Neuronal stem cell (in vitro differentiated cells): ENCODE measurements at regions not wholly inside any gene's neighbourhood (a gene's known extent, or its start where the extent isn't known, plus 50 kb on each side); places are given as distances from the start of the nearest gene placed in this dataset.

Source experiments
- DNase-seq: peaks from one replicate; pipeline ENCODE4 v3.0.0-alpha.2; 2013; ENCODE audit warnings: low spot score
- H2AFZ ChIP-seq: one replicate; pipeline ENCODE4 v1.6.1; 2013; ENCODE audit warnings: mild to moderate bottlenecking, low read length, inconsistent platforms
- H2AK5ac ChIP-seq: 2 replicates; pipeline ENCODE4 v1.6.1; 2013; ENCODE audit warnings: low read depth, mild to moderate bottlenecking, inconsistent platforms, low read length, moderate library complexity, mixed read lengths
- H2BK120ac ChIP-seq: 2 replicates; pipeline ENCODE4 v1.6.1; 2013; ENCODE audit warnings: low read depth, mild to moderate bottlenecking, inconsistent platforms, low read length, moderate library complexity, mixed read lengths
- H2BK12ac ChIP-seq: one replicate; pipeline ENCODE4 v1.6.1; 2013; ENCODE audit warnings: low read length, inconsistent platforms
- H2BK15ac ChIP-seq: 2 replicates; pipeline ENCODE4 v1.6.1; 2013; ENCODE audit warnings: mild to moderate bottlenecking, low read length, inconsistent platforms, mixed read lengths
- H2BK5ac ChIP-seq: one replicate; pipeline ENCODE4 v1.6.1; 2013; ENCODE audit warnings: inconsistent platforms, mild to moderate bottlenecking, low read length, moderate library complexity
- H3K14ac ChIP-seq: one replicate; pipeline ENCODE4 v1.6.1; 2013; ENCODE audit warnings: low read length, inconsistent platforms
- H3K18ac ChIP-seq: 2 replicates; pipeline ENCODE4 v1.6.1; 2013; ENCODE audit warnings: low read length, inconsistent platforms
- H3K23ac ChIP-seq: 2 replicates; pipeline ENCODE4 v1.6.1; 2013; ENCODE audit warnings: low read depth, mild to moderate bottlenecking, mixed read lengths, low read length, inconsistent platforms; ENCODE audit not compliant: poor library complexity
- H3K27ac ChIP-seq: replicated peaks from 3 replicates; pipeline ENCODE4 v1.5.1; 2013; ENCODE audit warnings: low read length, inconsistent platforms
- H3K27me3 ChIP-seq, 3 experiments: 2 replicates each; pipeline ENCODE4 v1.6.1; 2013; ENCODE audit warnings: low read length in 3 of 3, mild to moderate bottlenecking in 2 of 3, inconsistent platforms in 1 of 3, low read depth in 1 of 3, mixed read lengths in 1 of 3, moderate library complexity in 1 of 3; ENCODE audit not compliant: control insufficient read depth in 3 of 3, insufficient read depth in 3 of 3
- H3K36me3 ChIP-seq, 2 donors: replicated peaks in 1 of 2; 2 replicates each; pipeline ENCODE4 v1.6.1; 2013; ENCODE audit warnings: low read length in 2 of 2; ENCODE audit not compliant: control insufficient read depth in 2 of 2, insufficient read depth in 2 of 2
- H3K4ac ChIP-seq: 2 replicates; pipeline ENCODE4 v1.6.1; 2013; ENCODE audit warnings: inconsistent platforms, mild to moderate bottlenecking, low read length, moderate library complexity
- H3K4me1 ChIP-seq, 2 donors: 1 replicate in 1 of 2; 2 replicates in 1 of 2; pipeline ENCODE4 v1.6.1; 2013; ENCODE audit warnings: low read length in 2 of 2, low read depth in 1 of 2; ENCODE audit not compliant: control insufficient read depth in 2 of 2, insufficient read depth in 1 of 2
- H3K4me2 ChIP-seq: one replicate; pipeline ENCODE4 v1.6.1; 2013; ENCODE audit warnings: mild to moderate bottlenecking, low read length, inconsistent platforms; ENCODE audit not compliant: insufficient read depth, poor library complexity, severe bottlenecking
- H3K4me3 ChIP-seq, 2 donors: 2 replicates each; pipeline ENCODE4 v1.5.1; 2013; ENCODE audit warnings: low read length in 2 of 2, mild to moderate bottlenecking in 2 of 2, inconsistent platforms in 1 of 2, moderate library complexity in 1 of 2
- H3K79me1 ChIP-seq: one replicate; pipeline ENCODE4 v1.6.1; 2013; ENCODE audit warnings: low read depth, mild to moderate bottlenecking, inconsistent platforms, low read length, moderate library complexity
- H3K9ac ChIP-seq: one replicate; pipeline ENCODE4 v1.6.1; 2013; ENCODE audit warnings: mild to moderate bottlenecking, low read depth, low read length, inconsistent platforms; ENCODE audit not compliant: poor library complexity
- H3K9me3 ChIP-seq, 2 donors: replicated peaks in 1 of 2; 2 replicates each; pipeline versions ENCODE3 to v1.6.1; 2013; ENCODE audit warnings: low read length in 2 of 2, mild to moderate bottlenecking in 2 of 2, inconsistent platforms in 1 of 2, low read depth in 1 of 2, mixed read lengths in 1 of 2, moderate library complexity in 1 of 2; ENCODE audit not compliant: control insufficient read depth in 2 of 2, insufficient read depth in 1 of 2
- H4K8ac ChIP-seq: one replicate; pipeline ENCODE4 v1.6.1; 2013; ENCODE audit warnings: low read depth, mild to moderate bottlenecking, inconsistent platforms, low read length, moderate library complexity
- H4K91ac ChIP-seq: one replicate; pipeline ENCODE4 v1.6.1; 2013; ENCODE audit warnings: low read length, low read depth, mild to moderate bottlenecking, inconsistent platforms; ENCODE audit not compliant: poor library complexity
- WGBS, 2 donors: extraction: QIAGEN DNeasy Blood & Tissue Kit; methylation state at CpG; one replicate each; pipeline ENCODE4 v1.1.7; 2013; ENCODE audit warnings: missing lambda C conversion rate in 2 of 2, mixed read lengths in 1 of 2; ENCODE audit not compliant: insufficient read length in 2 of 2, insufficient replicate concordance in 1 of 2; ENCODE audit errors: extremely low coverage in 2 of 2; 5-methylcytosine and 5-hydroxymethylcytosine counted together

DNA sequence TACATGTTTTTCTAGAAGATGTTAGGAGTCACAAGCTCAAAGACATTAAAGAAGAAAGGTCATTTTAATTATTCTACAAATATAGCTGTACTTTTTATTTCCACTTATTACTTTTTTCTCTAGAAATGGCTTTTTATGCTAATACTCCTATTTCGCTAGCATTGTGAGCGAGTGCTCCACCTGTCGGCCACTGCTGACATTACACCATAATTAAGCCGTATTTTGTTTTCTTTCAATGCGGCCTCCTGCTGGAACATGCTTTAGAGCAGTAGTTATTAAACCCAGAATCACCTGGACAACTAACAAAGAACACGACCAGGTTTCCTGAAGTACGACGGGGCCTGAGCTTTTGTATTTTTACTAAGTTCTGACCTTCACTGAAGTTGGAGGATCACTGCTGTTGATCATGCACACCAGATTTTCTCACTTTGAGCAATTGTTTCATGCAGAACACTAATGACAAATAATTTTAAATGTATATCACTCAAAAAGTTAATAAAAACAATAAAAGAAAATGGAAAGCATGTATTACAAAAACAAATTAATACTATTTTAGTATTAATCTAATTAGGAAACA is 74.1 kb upstream of the PAK5 start:
- H3K9ac ChIP-seq: no peak overlapping the region
- no peak overlapping the region for H4K8ac ChIP-seq
- peak; percentile 12 for DNase-seq
- H3K27me3 ChIP-seq: no peaks in the 10 kb centered on the region
- H3K9me3 ChIP-seq: no peaks in the 10 kb centered on the region
- no peak overlapping the region for H3K14ac ChIP-seq
- H2BK5ac ChIP-seq: no peak overlapping the region
- H3K36me3 ChIP-seq: no peaks in the 10 kb centered on the region
- H3K4me1 ChIP-seq: peaks cover 0 to 3% of the 10 kb centered on the region in 2 donors
- no peak overlapping the region for H3K27ac ChIP-seq
- no peak overlapping the region for H2AK5ac ChIP-seq
- H2BK15ac ChIP-seq: no peak overlapping the region
- no peak overlapping the region for H3K23ac ChIP-seq
- H2AFZ ChIP-seq: no peak overlapping the region
- WGBS, 2 donors: no CpG with 5 or more reads among the region's 8 CpGs
- H2BK120ac ChIP-seq: no peak overlapping the region
- H3K18ac ChIP-seq: no peak overlapping the region
- H3K4me3 ChIP-seq: no peak overlapping the region
- H2BK12ac ChIP-seq: no peak overlapping the region
- no peak overlapping the region for H3K4me2 ChIP-seq
- no peaks in the 10 kb centered on the region for H3K79me1 ChIP-seq
- no peak overlapping the region for H3K4ac ChIP-seq
- H4K91ac ChIP-seq: no peak overlapping the region

- Histone ChIP-seq H3K4me3 (no peak overlapping the region), H3K4me1 (peaks cover 0 to 3% of the 10 kb centered on the region in 2 donors), H2BK15ac (no peak overlapping the region), H3K4ac (no peak overlapping the region), H2BK120ac (no peak overlapping the region), H2AK5ac (no peak overlapping the region), H3K79me1 (no peaks in the 10 kb centered on the region), H3K9ac (no peak overlapping the region), H3K36me3 (no peaks in the 10 kb centered on the region), H2BK5ac (no peak overlapping the region), H2AFZ (no peak overlapping the region), H3K23ac (no peak overlapping the region), H2BK12ac (no peak overlapping the region), H3K18ac (no peak overlapping the region), H4K91ac (no peak overlapping the region), H4K8ac (no peak overlapping the region), H3K27me3 (no peaks in the 10 kb centered on the region), H3K27ac (no peak overlapping the region), H3K14ac (no peak overlapping the region), H3K9me3 (no peaks in the 10 kb centered on the region), H3K4me2 (no peak overlapping the region)
- DNase-seq: no peak
- no CpG with 5 or more reads among the region's 5 CpGs for WGBS, 2 donors
These were observed 73.4 kb upstream of the PAK5 start for GRCh38 chr20:9912290-9912689.

DNA sequence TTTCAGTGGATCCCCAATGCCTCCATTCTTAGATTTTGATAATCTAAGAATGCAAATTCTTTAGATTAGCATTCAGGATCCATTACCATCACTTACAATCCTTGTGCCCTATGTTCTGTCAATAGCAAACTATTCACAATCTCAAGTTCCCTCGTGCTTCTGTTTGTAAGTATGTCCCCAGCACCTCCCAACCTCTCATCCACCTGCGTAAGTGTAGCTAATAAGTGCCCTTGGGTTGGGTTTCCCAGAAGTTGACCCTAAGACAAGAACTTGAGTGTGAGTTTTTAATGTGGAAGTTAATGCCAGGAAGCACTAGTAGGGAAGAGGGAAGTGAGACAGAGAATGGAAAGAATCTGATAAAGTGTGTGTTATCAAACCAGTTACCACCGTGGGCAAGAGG is 72.6 kb upstream of the PAK5 start:
- H3K14ac ChIP-seq: no peak overlapping the region
- WGBS, 2 donors: no CpG with 5 or more reads among the region's 3 CpGs

GRCh38 chr20:9909167-9909566 is 70.3 kb upstream of the PAK5 start:
- H4K91ac ChIP-seq: no peak overlapping the region
- no peak overlapping the region for H3K4ac ChIP-seq
- H2BK120ac ChIP-seq: no peak overlapping the region
- no peak overlapping the region for H2AFZ ChIP-seq
- DNase-seq: no peak
- no peak overlapping the region for H2AK5ac ChIP-seq
- no peak overlapping the region for H3K4me3 ChIP-seq
- H3K14ac ChIP-seq: no peak overlapping the region
- no peak overlapping the region for H3K18ac ChIP-seq
- H3K27ac ChIP-seq: no peak overlapping the region
- no peaks in the 10 kb centered on the region for H3K79me1 ChIP-seq
- H3K23ac ChIP-seq: no peak overlapping the region
- no peak overlapping the region for H2BK5ac ChIP-seq
- H3K9ac ChIP-seq: no peak overlapping the region
- no peak overlapping the region for H3K4me2 ChIP-seq
- H3K36me3 ChIP-seq: no peaks in the 10 kb centered on the region
- H4K8ac ChIP-seq: no peak overlapping the region
- no peaks in the 10 kb centered on the region for H3K9me3 ChIP-seq
- H2BK15ac ChIP-seq: no peak overlapping the region
- H3K27me3 ChIP-seq: no peaks in the 10 kb centered on the region
- H2BK12ac ChIP-seq: no peak overlapping the region
- H3K4me1 ChIP-seq: peaks cover 0 to 3% of the 10 kb centered on the region in 2 donors

More for the DNA sequence above, 72.6 kb upstream of the PAK5 start:
- Histone ChIP-seq H3K79me1 (no peaks in the 10 kb centered on the region), H2BK120ac (no peak overlapping the region), H3K4me3 (no peak overlapping the region), H3K23ac (no peak overlapping the region), H3K27me3 (no peaks in the 10 kb centered on the region), H3K4me2 (no peak overlapping the region), H3K4me1 (peaks cover 0 to 3% of the 10 kb centered on the region in 2 donors), H4K8ac (no peak overlapping the region), H3K18ac (no peak overlapping the region), H2BK15ac (no peak overlapping the region), H3K9me3 (no peaks in the 10 kb centered on the region), H4K91ac (no peak overlapping the region), H3K36me3 (no peaks in the 10 kb centered on the region), H2BK12ac (no peak overlapping the region), H3K27ac (no peak overlapping the region), H2AK5ac (no peak overlapping the region), H3K4ac (no peak overlapping the region), H2BK5ac (no peak overlapping the region), H3K9ac (no peak overlapping the region), H2AFZ (no peak overlapping the region)
- no peak for DNase-seq
